ENCODE measurements at regions not wholly inside any gene's neighbourhood (a gene's known extent, or its start where the extent isn't known, plus 50 kb on each side); places are given as distances from the start of the nearest gene placed in this dataset.

DNA sequence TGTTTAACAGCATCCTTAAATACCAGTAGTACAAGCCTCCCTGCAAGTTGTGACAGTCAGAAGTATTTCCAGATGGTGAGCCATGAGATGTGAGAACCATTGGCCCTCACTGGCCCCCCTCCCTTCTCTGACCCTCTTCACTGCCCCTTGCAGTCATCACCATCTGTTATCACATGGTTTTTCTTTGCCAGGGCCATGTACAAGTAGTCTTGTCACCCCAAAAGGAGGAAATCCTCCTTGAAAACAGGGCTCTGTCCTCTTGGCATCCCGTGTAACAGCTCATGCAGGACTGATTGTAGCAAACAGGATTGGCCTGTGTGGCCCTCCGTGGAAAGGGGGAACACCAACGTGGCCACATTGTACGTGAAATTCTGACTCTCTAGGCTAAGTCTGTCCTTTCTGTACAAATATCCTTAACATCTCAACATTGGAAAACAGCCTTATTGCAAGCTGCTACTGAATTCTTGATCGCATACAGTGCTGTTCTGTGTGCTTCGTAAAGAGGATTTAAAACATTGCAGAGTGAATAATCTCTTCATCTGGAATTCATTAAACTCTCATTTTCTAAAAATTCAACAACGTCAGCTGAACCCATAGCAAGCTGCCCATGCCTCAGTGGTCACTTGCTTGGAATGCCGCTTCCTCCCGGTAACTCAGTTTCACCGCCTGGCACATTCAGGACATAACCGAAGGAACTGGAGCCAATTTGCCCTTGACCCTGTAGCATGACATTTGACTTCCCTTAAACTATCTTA, 171.7 kb downstream of the ATPSCKMT start:
- TF ChIP-seq POLR2AphosphoS5 (IDR thresholded peaks at IDR 0.05; ENCODE audit: low read depth, low read length) = no peak
- TF ChIP-seq SIN3A (IDR thresholded peaks at IDR 0.05; ENCODE audit: low read depth) = no peak
- TF ChIP-seq, protein P1, sequence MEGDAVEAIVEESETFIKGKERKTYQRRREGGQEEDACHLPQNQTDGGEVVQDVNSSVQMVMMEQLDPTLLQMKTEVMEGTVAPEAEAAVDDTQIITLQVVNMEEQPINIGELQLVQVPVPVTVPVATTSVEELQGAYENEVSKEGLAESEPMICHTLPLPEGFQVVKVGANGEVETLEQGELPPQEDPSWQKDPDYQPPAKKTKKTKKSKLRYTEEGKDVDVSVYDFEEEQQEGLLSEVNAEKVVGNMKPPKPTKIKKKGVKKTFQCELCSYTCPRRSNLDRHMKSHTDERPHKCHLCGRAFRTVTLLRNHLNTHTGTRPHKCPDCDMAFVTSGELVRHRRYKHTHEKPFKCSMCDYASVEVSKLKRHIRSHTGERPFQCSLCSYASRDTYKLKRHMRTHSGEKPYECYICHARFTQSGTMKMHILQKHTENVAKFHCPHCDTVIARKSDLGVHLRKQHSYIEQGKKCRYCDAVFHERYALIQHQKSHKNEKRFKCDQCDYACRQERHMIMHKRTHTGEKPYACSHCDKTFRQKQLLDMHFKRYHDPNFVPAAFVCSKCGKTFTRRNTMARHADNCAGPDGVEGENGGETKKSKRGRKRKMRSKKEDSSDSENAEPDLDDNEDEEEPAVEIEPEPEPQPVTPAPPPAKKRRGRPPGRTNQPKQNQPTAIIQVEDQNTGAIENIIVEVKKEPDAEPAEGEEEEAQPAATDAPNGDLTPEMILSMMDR (IDR thresholded peaks at IDR 0.05 in 2 of 3, conservative IDR thresholded peaks at IDR 0.05 in 1 of 3; ENCODE audit: borderline replicate concordance in 1 of 3, insufficient read depth in 1 of 3, low read depth in 2 of 3, low read length in 2 of 3) = no peak
- no peak for TF ChIP-seq CBX3 (IDR thresholded peaks at IDR 0.05; ENCODE audit: low read depth)
- TF ChIP-seq POLR2A (IDR thresholded peaks at IDR 0.05; ENCODE audit: borderline replicate concordance, extremely low read depth, insufficient read depth, insufficient read length) = no peak
- TF ChIP-seq MAX (IDR thresholded peaks at IDR 0.05) = no peak
- TF ChIP-seq CEBPB (IDR thresholded peaks at IDR 0.05; ENCODE audit: low read depth) = no peak
- no peak for TF ChIP-seq RAD21 (IDR thresholded peaks at IDR 0.05; ENCODE audit: low read depth)
- TF ChIP-seq ZNF274 (IDR thresholded peaks at IDR 0.05; ENCODE audit: low read depth, low read length) = no peak
- no peak for TF ChIP-seq EZH2 (IDR thresholded peaks at IDR 0.05)
- no peak for TF ChIP-seq EZH2phosphoT487 (IDR thresholded peaks at IDR 0.05; ENCODE audit: borderline replicate concordance)
- no peak for TF ChIP-seq ZFX (IDR thresholded peaks at IDR 0.05)
- no peak for TF ChIP-seq FOSL1 (IDR thresholded peaks at IDR 0.05; ENCODE audit: low read depth)
